Skeletal muscle satellite cell (primary cell): ENCODE measurements at regions not wholly inside any gene's neighbourhood (a gene's known extent, or its start where the extent isn't known, plus 50 kb on each side); places are given as distances from the start of the nearest gene placed in this dataset.
"Not testable (repeated sequence)": the region's sequence is repeated elsewhere in the genome, so short reads cannot be mapped to it uniquely, and the experiment has no call there.

Experiments
- H3K27me3 ChIP-seq: 2 replicates; pipeline ENCODE4 v1.7.0; 2013; ENCODE audit warnings: low read length; ENCODE audit not compliant: control insufficient read depth, insufficient read depth
- H3K36me3 ChIP-seq: 2 replicates; pipeline ENCODE4 v1.7.0; 2013; ENCODE audit warnings: mild to moderate bottlenecking, control low read depth, low read length; ENCODE audit not compliant: insufficient read depth
- H3K4me1 ChIP-seq: 2 replicates; pipeline ENCODE4 v1.7.0; 2013; ENCODE audit warnings: low read length; ENCODE audit not compliant: control insufficient read depth, insufficient read depth
- H3K4me2 ChIP-seq: 2 replicates; pipeline ENCODE4 v1.7.0; 2013; ENCODE audit warnings: mild to moderate bottlenecking, low read length
- H3K4me3 ChIP-seq: 2 replicates; pipeline ENCODE4 v1.7.0; 2013; ENCODE audit warnings: low read length
- H3K9ac ChIP-seq: 2 replicates; pipeline ENCODE4 v1.7.0; 2013; ENCODE audit warnings: mild to moderate bottlenecking, low read depth, low read length, moderate library complexity
- H3K9me3 ChIP-seq: replicated peaks from 2 replicates; pipeline ENCODE4 v1.7.0; 2013; ENCODE audit warnings: mild to moderate bottlenecking, control low read depth, low read length

DNA sequence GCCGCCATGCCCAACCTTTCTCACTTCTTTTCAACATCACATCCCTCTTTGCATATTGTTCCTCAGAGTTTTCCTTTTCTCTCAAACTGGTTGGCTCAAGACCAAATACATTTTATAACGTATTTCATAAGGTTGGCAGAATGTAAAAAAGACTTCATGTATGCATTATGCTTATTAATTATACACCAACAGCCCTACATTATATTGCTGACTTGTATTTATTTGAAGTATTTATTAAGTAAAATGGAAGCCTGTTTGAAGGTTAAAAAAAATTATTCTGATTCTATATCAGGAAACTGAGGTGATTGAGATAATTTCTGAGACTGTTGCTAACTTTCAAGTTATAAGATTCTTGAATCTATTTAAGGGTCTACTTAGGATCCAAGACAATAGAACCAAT is 208.0 kb upstream of the KCNH7 start:
- Histone ChIP-seq H3K36me3 (no peaks in the 10 kb centered on the region), H3K4me1 (no peaks in the 10 kb centered on the region), H3K4me3 (no peak overlapping the region), H3K9ac (no peak overlapping the region), H3K4me2 (no peak overlapping the region), H3K9me3 (no peaks in the 10 kb centered on the region), H3K27me3 (no peaks in the 10 kb centered on the region)

- no peak overlapping the region for H3K4me3 ChIP-seq
- no peaks in the 10 kb centered on the region for H3K4me1 ChIP-seq
- H3K4me2 ChIP-seq, result no peak overlapping the region
- no peaks in the 10 kb centered on the region for H3K27me3 ChIP-seq
- no peak overlapping the region for H3K9ac ChIP-seq
- H3K36me3 ChIP-seq, result no peaks in the 10 kb centered on the region
- H3K9me3 ChIP-seq, result no peaks in the 10 kb centered on the region
These were observed 207.3 kb upstream of the KCNH7 start for GRCh38 chr2:163045830-163046229.

- H3K4me2 ChIP-seq, result no peak overlapping the region
- no peaks in the 10 kb centered on the region for H3K27me3 ChIP-seq
- H3K4me3 ChIP-seq, result no peak overlapping the region
- H3K36me3 ChIP-seq, result no peaks in the 10 kb centered on the region
- H3K9me3 ChIP-seq, result no peaks in the 10 kb centered on the region
- no peaks in the 10 kb centered on the region for H3K4me1 ChIP-seq
- no peak overlapping the region for H3K9ac ChIP-seq
These were observed 205.5 kb upstream of the KCNH7 start for GRCh38 chr2:163044114-163044513.

DNA sequence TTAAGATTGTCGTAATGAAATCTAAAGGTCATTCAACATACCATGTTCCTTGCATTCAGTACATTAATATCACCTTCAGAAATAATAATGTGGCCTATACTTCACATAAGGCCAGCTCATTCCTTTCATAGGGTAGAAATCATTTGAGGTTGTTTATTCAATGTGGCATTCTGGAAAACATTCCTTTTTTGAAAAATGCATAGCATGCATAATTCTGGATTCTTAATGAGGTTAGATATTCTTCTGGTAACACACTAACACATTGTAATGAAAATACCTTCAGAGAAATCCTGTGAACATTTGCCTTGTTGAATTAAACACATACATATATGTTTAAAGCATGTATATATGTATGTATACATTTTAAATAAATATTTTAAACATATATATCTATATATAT is 204.6 kb upstream of the KCNH7 start:
- Histone ChIP-seq H3K4me1 (no peaks in the 10 kb centered on the region), H3K9me3 (no peaks in the 10 kb centered on the region), H3K9ac (no peak overlapping the region), H3K27me3 (no peaks in the 10 kb centered on the region), H3K36me3 (no peaks in the 10 kb centered on the region), H3K4me3 (no peak overlapping the region), H3K4me2 (no peak overlapping the region)

- H3K27me3 ChIP-seq, result peaks cover 3% of the 10 kb centered on the region
- H3K36me3 ChIP-seq, result no peaks in the 10 kb centered on the region
- H3K4me3 ChIP-seq, result no peak overlapping the region
- no peak overlapping the region for H3K9ac ChIP-seq
- H3K9me3 ChIP-seq, result no peaks in the 10 kb centered on the region
- H3K4me1 ChIP-seq, result no peaks in the 10 kb centered on the region
- no peak overlapping the region for H3K4me2 ChIP-seq
These were observed 200.7 kb upstream of the KCNH7 start for GRCh38 chr2:163039266-163039665.

DNA sequence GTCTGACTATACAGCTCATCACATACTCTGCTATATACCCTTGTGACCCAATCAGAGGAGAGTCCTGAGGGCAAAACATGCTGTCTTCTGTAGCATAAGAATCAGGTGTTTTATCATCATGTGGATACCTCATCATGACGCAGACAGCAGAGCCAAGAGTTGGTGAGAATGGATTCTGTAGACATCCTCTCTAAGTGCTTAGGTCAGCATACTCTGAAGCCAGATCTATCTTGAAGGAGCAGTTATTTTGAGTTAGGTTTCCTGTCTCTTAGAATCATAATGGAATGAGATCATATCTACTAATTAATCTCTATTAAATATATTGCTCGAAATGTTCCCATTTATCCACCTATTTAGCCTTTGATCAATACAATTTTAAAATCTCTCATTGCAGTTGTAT is 190.2 kb upstream of the KCNH7 start:
- H3K4me1 ChIP-seq, result no peaks in the 10 kb centered on the region
- no peak overlapping the region for H3K9ac ChIP-seq
- H3K4me2 ChIP-seq, result no peak overlapping the region
- H3K4me3 ChIP-seq, result no peak overlapping the region
- H3K9me3 ChIP-seq, result no peaks in the 10 kb centered on the region
- no peaks in the 10 kb centered on the region for H3K27me3 ChIP-seq
- no peaks in the 10 kb centered on the region for H3K36me3 ChIP-seq

GRCh38 chr2:163026136-163026775 is 187.7 kb upstream of the KCNH7 start:
- not testable (repeated sequence) for H3K4me2 ChIP-seq, H3K27me3 ChIP-seq, H3K4me3 ChIP-seq, H3K9ac ChIP-seq, H3K36me3 ChIP-seq, H3K9me3 ChIP-seq, H3K4me1 ChIP-seq

DNA sequence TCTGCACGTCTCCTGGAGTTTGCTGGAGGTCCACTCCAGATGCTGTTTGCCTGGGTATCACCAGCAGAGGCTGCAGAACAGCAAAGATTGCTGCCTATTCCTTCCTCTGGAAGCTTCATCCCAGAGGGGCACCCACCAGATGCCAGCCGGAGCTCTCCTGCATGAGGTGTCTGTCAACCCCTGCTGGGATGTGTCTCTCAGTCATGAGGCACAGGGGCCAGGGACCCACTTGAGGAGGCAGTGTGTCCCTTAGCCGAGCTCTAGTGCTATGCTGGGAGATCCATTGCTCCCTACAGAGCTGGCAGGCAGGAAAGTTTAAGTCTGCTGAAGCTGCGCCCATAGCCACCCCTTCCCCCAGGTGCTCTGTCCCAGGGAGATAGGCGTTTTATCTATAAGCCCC is 178.3 kb upstream of the KCNH7 start:
- H3K27me3 ChIP-seq, H3K9me3 ChIP-seq, H3K4me3 ChIP-seq, H3K4me1 ChIP-seq, H3K4me2 ChIP-seq, H3K9ac ChIP-seq, H3K36me3 ChIP-seq: not testable (repeated sequence)

DNA sequence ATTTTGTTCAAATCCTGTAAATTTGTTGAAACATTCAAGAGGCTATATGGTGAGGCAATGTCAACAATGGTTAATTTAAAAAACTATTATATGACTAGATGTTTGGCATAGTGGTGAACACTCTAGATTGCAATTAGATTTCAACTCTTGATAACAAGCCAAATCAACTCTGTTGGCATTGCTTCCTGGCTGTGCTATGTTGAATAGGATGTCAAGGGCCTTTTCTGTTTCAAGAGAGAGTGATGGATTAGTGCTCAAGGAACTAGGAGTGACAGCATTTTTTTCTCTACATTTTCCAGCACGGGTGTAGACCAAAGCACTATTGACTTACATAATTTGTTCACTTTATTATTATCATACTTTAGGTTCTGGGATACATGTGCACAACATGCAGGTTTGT is 172.4 kb upstream of the KCNH7 start:
- H3K4me2 ChIP-seq, result no peak overlapping the region
- H3K4me1 ChIP-seq, result no peaks in the 10 kb centered on the region
- H3K9me3 ChIP-seq, result no peaks in the 10 kb centered on the region
- H3K27me3 ChIP-seq, result no peaks in the 10 kb centered on the region
- H3K36me3 ChIP-seq, result no peaks in the 10 kb centered on the region
- no peak overlapping the region for H3K9ac ChIP-seq
- H3K4me3 ChIP-seq, result no peak overlapping the region

DNA sequence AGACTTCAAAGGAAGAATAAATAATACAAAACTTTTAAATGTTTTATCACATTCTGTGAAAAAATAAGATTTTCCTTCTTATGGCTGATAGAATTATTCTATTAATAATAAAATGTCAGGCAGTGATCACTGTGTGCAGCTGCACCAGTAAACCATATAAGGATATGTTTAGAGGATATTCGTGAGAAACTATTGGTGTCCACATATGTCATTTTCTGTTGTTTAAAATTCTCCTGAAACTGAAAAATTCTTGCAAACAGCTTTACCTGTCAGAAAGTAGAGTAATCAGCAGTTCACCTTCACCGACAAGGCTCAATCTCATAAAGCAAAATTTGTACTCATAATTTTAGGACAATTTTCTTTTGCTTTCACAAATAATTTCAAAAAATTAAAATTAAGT is 170.1 kb upstream of the KCNH7 start:
- no peaks in the 10 kb centered on the region for H3K4me1 ChIP-seq
- H3K27me3 ChIP-seq, result no peaks in the 10 kb centered on the region
- no peak overlapping the region for H3K9ac ChIP-seq
- H3K4me3 ChIP-seq, result no peak overlapping the region
- H3K9me3 ChIP-seq, result no peaks in the 10 kb centered on the region
- H3K36me3 ChIP-seq, result no peaks in the 10 kb centered on the region
- no peak overlapping the region for H3K4me2 ChIP-seq

- H3K9me3 ChIP-seq, result no peaks in the 10 kb centered on the region
- no peak overlapping the region for H3K4me2 ChIP-seq
- no peak overlapping the region for H3K4me3 ChIP-seq
- H3K4me1 ChIP-seq, result no peaks in the 10 kb centered on the region
- no peaks in the 10 kb centered on the region for H3K27me3 ChIP-seq
- H3K36me3 ChIP-seq, result no peaks in the 10 kb centered on the region
- no peak overlapping the region for H3K9ac ChIP-seq
These were observed 156.2 kb upstream of the KCNH7 start for GRCh38 chr2:162994718-162995117.

DNA sequence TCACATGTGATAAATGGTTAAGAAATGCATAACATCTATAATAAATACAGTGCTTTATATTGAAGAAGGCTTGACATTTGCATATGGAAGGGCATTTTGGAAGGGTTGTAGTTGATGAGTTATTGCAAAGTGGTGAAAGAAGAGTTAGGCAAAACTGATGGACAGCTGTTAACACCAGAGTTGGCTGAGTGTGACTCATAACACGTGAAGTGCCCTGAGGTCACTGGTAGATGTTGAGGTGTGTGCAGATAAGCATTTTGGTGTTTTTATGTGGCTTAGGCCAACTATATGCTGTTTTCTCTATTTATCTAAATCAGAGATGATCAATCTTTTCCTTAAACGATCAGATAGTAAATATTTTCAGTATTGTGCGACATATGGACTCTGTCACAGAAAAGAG is 154.3 kb upstream of the KCNH7 start:
- H3K9ac ChIP-seq, result no peak overlapping the region
- no peak overlapping the region for H3K4me3 ChIP-seq
- H3K36me3 ChIP-seq, result no peaks in the 10 kb centered on the region
- H3K4me2 ChIP-seq, result no peak overlapping the region
- H3K27me3 ChIP-seq, result no peaks in the 10 kb centered on the region
- H3K9me3 ChIP-seq, result no peaks in the 10 kb centered on the region
- no peaks in the 10 kb centered on the region for H3K4me1 ChIP-seq
